Lower lobe of right lung (tissue), 2 donors: ENCODE measurements at regions not wholly inside any gene's neighbourhood (a gene's known extent, or its start where the extent isn't known, plus 50 kb on each side); places are given as distances from the start of the nearest gene placed in this dataset.

Source experiments
- ATAC-seq, 2 donors: fragments of 200-7000 bp; cut with Tn5 transposase; one replicate each; pipeline ENCODE4 v1.9.1; 2020 to 2022; ENCODE audit warnings: mild to moderate bottlenecking in 2 of 2, moderate library complexity in 2 of 2
- DNase-seq: peaks from one replicate; pipeline ENCODE4 v3.0.0-alpha.2; 2020
- H3K27ac ChIP-seq: fragments of 200-600 bp; one replicate; pipeline ENCODE4 v1.8.0; 2022
- H3K27me3 ChIP-seq: fragments of 200-600 bp; one replicate; pipeline ENCODE4 v1.8.0; 2022; ENCODE audit warnings: low read depth
- H3K36me3 ChIP-seq: fragments of 200-600 bp; one replicate; pipeline ENCODE4 v1.8.0; 2022; ENCODE audit warnings: mild to moderate bottlenecking
- H3K4me1 ChIP-seq: fragments of 200-600 bp; one replicate; pipeline ENCODE4 v1.8.0; 2022
- H3K4me3 ChIP-seq: fragments of 200-600 bp; one replicate; pipeline ENCODE4 v1.8.0; 2022; ENCODE audit warnings: mild to moderate bottlenecking
- H3K9me3 ChIP-seq: fragments of 200-600 bp; one replicate; pipeline ENCODE4 v1.8.0; 2022
- CTCF ChIP-seq: fragments of 200-600 bp; IDR thresholded peaks from one replicate; pipeline ENCODE4 v1.8.0; 2022; ENCODE audit warnings: antibody characterized with exemption, mild to moderate bottlenecking
- intact Hi-C: fragments of 100-400 bp; cut with DNase I; formaldehyde crosslinking; loops from one replicate; pipeline ENCODE4 v1.11.0; 2022
- donor health status: DM: no; HTN: yes; CAD: no; lungs with severe emphysema.

GRCh38 chr18:24603151-24603550 lies 142.7 kb downstream of the HRH4 start:
- H3K9me3 ChIP-seq: no peaks in the 10 kb centered on the region
- no peak overlapping the region for H3K4me3 ChIP-seq
- ATAC-seq: no peak
- no peaks in the 10 kb centered on the region for H3K4me1 ChIP-seq
- no peaks in the 10 kb centered on the region for H3K27me3 ChIP-seq
- no peaks in the 10 kb centered on the region for H3K36me3 ChIP-seq
- H3K27ac ChIP-seq: no peak overlapping the region
- intact Hi-C loops: no loop called here
- DNase-seq: no peak
- no peak for TF ChIP-seq CTCF

GRCh38 chr18:24605444-24605843 lies 145.0 kb downstream of the HRH4 start:
- DNase-seq (no peak), ATAC-seq (no peak)
- intact Hi-C loops: no loop called here
- Histone ChIP-seq H3K4me3 (no peak overlapping the region), H3K27me3 (no peaks in the 10 kb centered on the region), H3K36me3 (no peaks in the 10 kb centered on the region), H3K9me3 (no peaks in the 10 kb centered on the region), H3K27ac (no peak overlapping the region), H3K4me1 (no peaks in the 10 kb centered on the region)
- TF ChIP-seq CTCF: no peak

- DNase-seq (no peak), ATAC-seq (no peak)
- intact Hi-C loops: no loop called here
- no peak for TF ChIP-seq CTCF
- Histone ChIP-seq H3K4me3 (no peak overlapping the region), H3K27me3 (no peaks in the 10 kb centered on the region), H3K4me1 (no peaks in the 10 kb centered on the region), H3K27ac (no peak overlapping the region), H3K36me3 (no peaks in the 10 kb centered on the region), H3K9me3 (no peaks in the 10 kb centered on the region)
Observed at GRCh38 chr18:24609254-24609653, 148.8 kb downstream of the HRH4 start.

GRCh38 chr18:24611075-24611474 lies 150.6 kb downstream of the HRH4 start:
- Histone ChIP-seq H3K36me3 (no peaks in the 10 kb centered on the region), H3K4me3 (no peak overlapping the region), H3K27ac (no peak overlapping the region), H3K27me3 (no peaks in the 10 kb centered on the region), H3K4me1 (no peaks in the 10 kb centered on the region), H3K9me3 (no peaks in the 10 kb centered on the region)
- intact Hi-C loops: no loop called here
- no peak for ATAC-seq
- no peak for DNase-seq
- TF ChIP-seq CTCF: no peak

GRCh38 chr18:24613896-24614640 lies 153.6 kb downstream of the HRH4 start:
- DNase-seq (no peak), ATAC-seq (no peak)
- Histone ChIP-seq H3K27me3 (no peaks in the 10 kb centered on the region), H3K9me3 (no peaks in the 10 kb centered on the region), H3K4me3 (no peak overlapping the region), H3K4me1 (no peaks in the 10 kb centered on the region), H3K27ac (no peak overlapping the region), H3K36me3 (no peaks in the 10 kb centered on the region)
- no peak for TF ChIP-seq CTCF
- intact Hi-C loops: no loop called here
